GM18511 (cell line): ENCODE measurements at regions not wholly inside any gene's neighbourhood (a gene's known extent, or its start where the extent isn't known, plus 50 kb on each side); places are given as distances from the start of the nearest gene placed in this dataset.
"Not testable (repeated sequence)": the region's sequence is repeated elsewhere in the genome, so short reads cannot be mapped to it uniquely, and the experiment has no call there.

Experiments used
- ATAC-seq: cut with Tn5 transposase; IDR thresholded peaks from one replicate; pipeline ENCODE4 v1.9.1; 2021; ENCODE audit warnings: mild to moderate bottlenecking, moderate library complexity; ENCODE audit not compliant: unreplicated experiment

GRCh38 chr5:143898916-143899591 is 87.1 kb downstream of the HMHB1 start:
- ATAC-seq: no peak

GRCh38 chr5:143908959-143909358 is 97.0 kb downstream of the HMHB1 start:
- no peak for ATAC-seq

- ATAC-seq: no peak
These were observed 101.2 kb downstream of the HMHB1 start for GRCh38 chr5:143913008-143913752.

GRCh38 chr5:143914756-143915155 is 102.8 kb downstream of the HMHB1 start:
- ATAC-seq: no peak

GRCh38 chr5:143916451-143916850 is 104.5 kb downstream of the HMHB1 start:
- ATAC-seq: no peak

GRCh38 chr5:143918961-143919360 is 107.0 kb downstream of the HMHB1 start:
- no peak for ATAC-seq

- no peak for ATAC-seq
These were observed 108.8 kb downstream of the HMHB1 start for GRCh38 chr5:143920772-143921171.

GRCh38 chr5:143921525-143922311 is 109.8 kb downstream of the HMHB1 start:
- no peak for ATAC-seq

- ATAC-seq: no peak
These were observed 110.8 kb downstream of the HMHB1 start for GRCh38 chr5:143922718-143923117.

- peak; percentile 81 for ATAC-seq
These were observed 111.8 kb downstream of the HMHB1 start for GRCh38 chr5:143923634-143924266.

- ATAC-seq: no peak
These were observed 112.5 kb downstream of the HMHB1 start for GRCh38 chr5:143924311-143924978.

- not testable (repeated sequence) for ATAC-seq
These were observed 113.0 kb downstream of the HMHB1 start for GRCh38 chr5:143924979-143925325.

- ATAC-seq: no peak
These were observed 117.5 kb downstream of the HMHB1 start for GRCh38 chr5:143929486-143929885.

GRCh38 chr5:143930561-143930960 is 118.6 kb downstream of the HMHB1 start:
- no peak for ATAC-seq

GRCh38 chr5:143931476-143931875 is 119.5 kb downstream of the HMHB1 start:
- ATAC-seq: no peak

GRCh38 chr5:143931986-143932385 is 120.0 kb downstream of the HMHB1 start:
- no peak for ATAC-seq

GRCh38 chr5:143932584-143932983 is 120.6 kb downstream of the HMHB1 start:
- no peak for ATAC-seq

- ATAC-seq: no peak
These were observed 121.5 kb downstream of the HMHB1 start for GRCh38 chr5:143933451-143933850.

GRCh38 chr5:143934821-143935220 is 122.9 kb downstream of the HMHB1 start:
- ATAC-seq: no peak

- no peak for ATAC-seq
These were observed 126.3 kb downstream of the HMHB1 start for GRCh38 chr5:143938230-143938629.

- no peak for ATAC-seq
These were observed 134.9 kb downstream of the HMHB1 start for GRCh38 chr5:143946837-143947236.
